ENCODE measurements at regions not wholly inside any gene's neighbourhood (a gene's known extent, or its start where the extent isn't known, plus 50 kb on each side); places are given as distances from the start of the nearest gene placed in this dataset.

DNA sequence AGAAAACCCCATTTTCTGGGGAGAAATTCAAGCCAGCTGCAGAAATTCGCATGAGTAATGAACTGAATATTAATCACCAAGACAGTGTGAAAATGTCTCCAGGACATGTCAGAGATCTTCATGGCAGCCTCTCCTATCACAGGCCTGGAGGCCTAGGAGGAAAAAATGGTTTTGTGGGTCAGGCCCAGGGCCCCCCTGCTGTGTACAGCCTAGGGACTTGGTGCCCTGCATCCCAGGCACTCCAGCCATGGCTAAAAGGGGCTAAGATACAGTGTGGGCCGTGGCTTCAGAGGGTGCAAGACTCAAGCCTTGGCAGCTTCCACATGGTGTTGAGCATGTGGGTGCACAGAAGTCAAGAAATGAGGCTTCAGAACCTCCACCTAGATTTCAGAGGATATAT is 185.9 kb upstream of the GATB start:
- TF ChIP-seq, protein P1, sequence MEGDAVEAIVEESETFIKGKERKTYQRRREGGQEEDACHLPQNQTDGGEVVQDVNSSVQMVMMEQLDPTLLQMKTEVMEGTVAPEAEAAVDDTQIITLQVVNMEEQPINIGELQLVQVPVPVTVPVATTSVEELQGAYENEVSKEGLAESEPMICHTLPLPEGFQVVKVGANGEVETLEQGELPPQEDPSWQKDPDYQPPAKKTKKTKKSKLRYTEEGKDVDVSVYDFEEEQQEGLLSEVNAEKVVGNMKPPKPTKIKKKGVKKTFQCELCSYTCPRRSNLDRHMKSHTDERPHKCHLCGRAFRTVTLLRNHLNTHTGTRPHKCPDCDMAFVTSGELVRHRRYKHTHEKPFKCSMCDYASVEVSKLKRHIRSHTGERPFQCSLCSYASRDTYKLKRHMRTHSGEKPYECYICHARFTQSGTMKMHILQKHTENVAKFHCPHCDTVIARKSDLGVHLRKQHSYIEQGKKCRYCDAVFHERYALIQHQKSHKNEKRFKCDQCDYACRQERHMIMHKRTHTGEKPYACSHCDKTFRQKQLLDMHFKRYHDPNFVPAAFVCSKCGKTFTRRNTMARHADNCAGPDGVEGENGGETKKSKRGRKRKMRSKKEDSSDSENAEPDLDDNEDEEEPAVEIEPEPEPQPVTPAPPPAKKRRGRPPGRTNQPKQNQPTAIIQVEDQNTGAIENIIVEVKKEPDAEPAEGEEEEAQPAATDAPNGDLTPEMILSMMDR (conservative IDR thresholded peaks at IDR 0.05; ENCODE audit: low read length) = no peak
- no peak for TF ChIP-seq EZH2phosphoT487 (IDR thresholded peaks at IDR 0.05; ENCODE audit: borderline replicate concordance, low read depth, low read length)

All from OCI-LY7 (cell line).